ENCODE measurements at regions not wholly inside any gene's neighbourhood (a gene's known extent, or its start where the extent isn't known, plus 50 kb on each side); places are given as distances from the start of the nearest gene placed in this dataset.

GRCh38 chr7:110604206-110604605 is 486.7 kb upstream of the LRRN3 start:
- 89 to 94% methylated on average over 4 of the region's 4 CpGs for WGBS, 2 donors
- H3K9me3 ChIP-seq: no peaks in the 10 kb centered on the region

DNA sequence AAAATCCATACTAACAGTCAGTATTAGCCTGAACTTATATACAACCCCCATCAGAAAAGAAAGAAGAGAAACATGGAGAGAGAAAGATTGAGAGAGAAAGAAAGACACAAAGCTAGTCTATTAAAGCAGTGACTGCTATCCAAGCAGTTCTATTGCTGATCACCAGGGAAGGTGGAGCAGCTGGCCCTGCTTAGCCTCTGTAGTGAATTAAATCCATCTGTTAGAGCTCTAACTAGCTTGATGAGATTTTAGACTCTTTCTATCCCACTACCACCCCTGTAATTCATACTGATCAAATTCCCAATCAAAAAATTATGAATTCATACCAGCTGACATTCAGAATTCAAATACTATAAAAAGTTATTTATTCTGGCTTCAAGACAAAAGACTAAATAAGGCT is 486.0 kb upstream of the LRRN3 start:
- no peak overlapping the region for H3K4me3 ChIP-seq
- no peak for TF ChIP-seq CTCF (IDR thresholded peaks at IDR 0.05)
- no peak for TF ChIP-seq POLR2A (IDR thresholded peaks at IDR 0.05)
- TF ChIP-seq EP300 (IDR thresholded peaks at IDR 0.05): no peak
- H3K27ac ChIP-seq: no peak overlapping the region
- no peak for DNase-seq (ENCODE audit: low spot score in 2 of 2)
- no peaks in the 10 kb centered on the region for H3K36me3 ChIP-seq
- H3K9me3 ChIP-seq: no peaks in the 10 kb centered on the region
- H3K27me3 ChIP-seq: no peaks in the 10 kb centered on the region
- no peaks in the 10 kb centered on the region for H3K4me1 ChIP-seq

More at GRCh38 chr7:110604206-110604605, 486.7 kb upstream of the LRRN3 start:
- TF ChIP-seq CTCF (IDR thresholded peaks at IDR 0.05) (no peak), POLR2A (IDR thresholded peaks at IDR 0.05) (no peak), EP300 (IDR thresholded peaks at IDR 0.05) (no peak)
- no peaks in the 10 kb centered on the region for H3K36me3 ChIP-seq
- no peak overlapping the region for H3K27ac ChIP-seq
- DNase-seq (ENCODE audit: low spot score in 2 of 2): no peak
- no peak overlapping the region for H3K4me3 ChIP-seq
- H3K4me1 ChIP-seq: no peaks in the 10 kb centered on the region
- no peaks in the 10 kb centered on the region for H3K27me3 ChIP-seq

- no peak for TF ChIP-seq EP300 (IDR thresholded peaks at IDR 0.05)
- TF ChIP-seq POLR2A (IDR thresholded peaks at IDR 0.05): no peak
- no peak for TF ChIP-seq CTCF (IDR thresholded peaks at IDR 0.05)
- Histone ChIP-seq H3K27ac (no peak overlapping the region), H3K4me1 (no peaks in the 10 kb centered on the region), H3K36me3 (no peaks in the 10 kb centered on the region), H3K27me3 (no peaks in the 10 kb centered on the region), H3K4me3 (no peak overlapping the region), H3K9me3 (no peaks in the 10 kb centered on the region)
- 85 to 90% methylated on average over 4 of the region's 4 CpGs for WGBS, 2 donors
- DNase-seq (ENCODE audit: low spot score in 2 of 2): no peak
These were observed 483.7 kb upstream of the LRRN3 start for GRCh38 chr7:110607050-110607857.

- TF ChIP-seq POLR2A (IDR thresholded peaks at IDR 0.05): no peak
- Histone ChIP-seq H3K9me3 (no peaks in the 10 kb centered on the region), H3K4me3 (no peak overlapping the region)
These were observed 481.6 kb upstream of the LRRN3 start for GRCh38 chr7:110609336-110609735.

DNA sequence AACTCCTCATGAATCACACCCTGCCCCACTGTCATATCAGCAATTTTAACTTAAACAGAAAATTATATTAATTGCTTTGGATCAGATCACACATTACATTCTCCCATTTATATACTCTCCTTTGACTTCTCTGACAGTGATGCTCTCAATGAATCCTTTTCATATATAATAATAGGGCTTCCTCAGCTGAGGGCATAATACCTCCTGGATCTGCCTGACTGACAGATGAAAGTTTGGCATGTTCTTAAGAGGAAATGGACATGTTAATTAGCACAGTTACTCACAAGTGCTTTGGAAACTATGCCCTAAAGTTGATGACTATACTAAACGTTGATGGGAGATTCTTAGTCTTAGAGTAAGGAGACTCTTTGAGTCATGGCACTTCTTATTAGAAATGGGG is 478.2 kb upstream of the LRRN3 start:
- Histone ChIP-seq H3K27me3 (no peaks in the 10 kb centered on the region), H3K4me3 (no peak overlapping the region), H3K4me1 (no peaks in the 10 kb centered on the region), H3K9me3 (no peaks in the 10 kb centered on the region), H3K36me3 (no peaks in the 10 kb centered on the region), H3K27ac (no peak overlapping the region)
- WGBS, 2 donors: 36 to 55% methylated on average over 1 of the region's 1 CpG
- no peak for DNase-seq (ENCODE audit: low spot score in 2 of 2)
- TF ChIP-seq CTCF (IDR thresholded peaks at IDR 0.05) (no peak), EP300 (IDR thresholded peaks at IDR 0.05) (no peak), POLR2A (IDR thresholded peaks at IDR 0.05) (no peak)

More at GRCh38 chr7:110609336-110609735, 481.6 kb upstream of the LRRN3 start:
- no peak for DNase-seq (ENCODE audit: low spot score in 2 of 2)
- Histone ChIP-seq H3K27ac (no peak overlapping the region), H3K36me3 (no peaks in the 10 kb centered on the region), H3K4me1 (no peaks in the 10 kb centered on the region), H3K27me3 (no peaks in the 10 kb centered on the region)
